Choroid plexus epithelial cell (primary cell): ENCODE measurements at regions not wholly inside any gene's neighbourhood (a gene's known extent, or its start where the extent isn't known, plus 50 kb on each side); places are given as distances from the start of the nearest gene placed in this dataset.

Experiments
- DNase-seq: peaks from one replicate; pipeline ENCODE4 v3.0.0-alpha.2; 2010; ENCODE audit warnings: low read depth
- H3K4me3 ChIP-seq: 2 replicates; pipeline ENCODE4 v1.5.1; 2011; ENCODE audit warnings: low read depth, mild to moderate bottlenecking, control low read depth, low read length, moderate library complexity
- TF ChIP-seq, protein P1 (sequence below): conservative IDR thresholded peaks from 2 replicates; pipeline ENCODE4 v1.5.1; 2011; ENCODE audit warnings: low read depth, mild to moderate bottlenecking, control low read depth, inconsistent platforms, low read length, moderate library complexity

- DNase-seq, result no peak
- TF ChIP-seq, protein P1, sequence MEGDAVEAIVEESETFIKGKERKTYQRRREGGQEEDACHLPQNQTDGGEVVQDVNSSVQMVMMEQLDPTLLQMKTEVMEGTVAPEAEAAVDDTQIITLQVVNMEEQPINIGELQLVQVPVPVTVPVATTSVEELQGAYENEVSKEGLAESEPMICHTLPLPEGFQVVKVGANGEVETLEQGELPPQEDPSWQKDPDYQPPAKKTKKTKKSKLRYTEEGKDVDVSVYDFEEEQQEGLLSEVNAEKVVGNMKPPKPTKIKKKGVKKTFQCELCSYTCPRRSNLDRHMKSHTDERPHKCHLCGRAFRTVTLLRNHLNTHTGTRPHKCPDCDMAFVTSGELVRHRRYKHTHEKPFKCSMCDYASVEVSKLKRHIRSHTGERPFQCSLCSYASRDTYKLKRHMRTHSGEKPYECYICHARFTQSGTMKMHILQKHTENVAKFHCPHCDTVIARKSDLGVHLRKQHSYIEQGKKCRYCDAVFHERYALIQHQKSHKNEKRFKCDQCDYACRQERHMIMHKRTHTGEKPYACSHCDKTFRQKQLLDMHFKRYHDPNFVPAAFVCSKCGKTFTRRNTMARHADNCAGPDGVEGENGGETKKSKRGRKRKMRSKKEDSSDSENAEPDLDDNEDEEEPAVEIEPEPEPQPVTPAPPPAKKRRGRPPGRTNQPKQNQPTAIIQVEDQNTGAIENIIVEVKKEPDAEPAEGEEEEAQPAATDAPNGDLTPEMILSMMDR, result no peak
- no peak overlapping the region for H3K4me3 ChIP-seq
Measured at GRCh38 chr9:126085170-126085569, 241.5 kb upstream of the MVB12B start.

DNA sequence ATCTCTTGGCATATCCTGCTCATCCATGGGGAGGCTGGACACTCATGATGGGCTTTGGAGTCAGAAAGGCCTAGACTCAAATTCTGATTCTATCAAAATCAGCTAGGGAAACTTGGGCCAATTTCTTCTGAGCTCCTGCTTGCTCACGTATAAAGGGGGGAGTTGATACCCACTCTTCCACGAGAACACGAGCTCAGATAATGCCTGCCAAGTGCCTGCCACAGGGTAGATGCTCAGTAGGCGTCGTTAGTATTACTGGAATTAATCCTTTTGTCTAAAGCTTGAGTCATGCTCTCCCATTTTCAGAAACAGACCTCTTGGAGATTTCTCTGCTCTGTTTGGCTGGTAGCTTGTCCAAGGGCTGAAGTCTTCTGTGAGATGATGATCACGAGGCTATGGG, 238.3 kb upstream of the MVB12B start:
- no peak for DNase-seq
- no peak overlapping the region for H3K4me3 ChIP-seq
- TF ChIP-seq, protein P1, result no peak

DNA sequence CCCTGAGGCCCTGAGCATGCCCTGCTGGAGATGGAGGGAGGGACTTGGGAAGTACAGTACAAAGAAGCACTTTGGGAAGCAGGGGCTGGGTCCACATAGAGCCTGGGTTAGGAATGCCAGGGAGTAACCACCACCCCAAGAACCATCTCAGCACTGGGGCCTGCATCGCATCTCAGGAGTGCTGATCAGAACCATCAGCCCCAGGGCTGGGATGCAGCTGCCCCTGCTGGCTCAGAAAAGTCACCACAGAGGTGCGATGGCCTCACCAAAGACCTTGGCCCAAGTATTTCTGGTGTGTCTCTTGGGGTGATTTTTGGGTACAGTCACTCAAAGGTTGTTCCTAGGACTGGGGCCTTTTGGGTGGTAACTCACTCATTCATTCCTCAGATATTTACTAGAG, 236.8 kb upstream of the MVB12B start:
- TF ChIP-seq, protein P1, result peak; percentile 24
- no peak for DNase-seq
- no peak overlapping the region for H3K4me3 ChIP-seq

DNA sequence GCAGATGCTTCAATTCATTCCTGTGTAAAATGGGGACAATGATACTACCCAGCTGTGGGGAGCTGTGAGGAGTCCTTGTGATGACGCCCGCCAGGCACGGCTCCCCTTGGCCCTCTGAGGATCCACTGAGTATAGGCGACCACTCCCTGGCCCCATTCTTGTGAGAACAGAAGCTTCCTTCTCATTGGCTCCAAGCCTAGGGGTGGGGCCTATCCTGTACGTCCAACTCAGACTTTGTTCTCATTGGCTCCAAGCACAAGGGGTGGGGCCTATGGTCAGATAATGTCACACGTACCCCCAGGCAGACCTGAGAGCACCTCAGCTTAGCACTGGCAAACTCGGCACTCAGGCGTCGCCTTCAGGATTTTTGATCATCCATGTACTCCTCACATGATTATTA, 232.9 kb upstream of the MVB12B start:
- DNase-seq, result no peak
- H3K4me3 ChIP-seq, result no peak overlapping the region
- TF ChIP-seq, protein P1, result no peak

- no peak for DNase-seq
- TF ChIP-seq, protein P1, result no peak
Measured at GRCh38 chr9:126095546-126096190, 231.0 kb upstream of the MVB12B start.

DNA sequence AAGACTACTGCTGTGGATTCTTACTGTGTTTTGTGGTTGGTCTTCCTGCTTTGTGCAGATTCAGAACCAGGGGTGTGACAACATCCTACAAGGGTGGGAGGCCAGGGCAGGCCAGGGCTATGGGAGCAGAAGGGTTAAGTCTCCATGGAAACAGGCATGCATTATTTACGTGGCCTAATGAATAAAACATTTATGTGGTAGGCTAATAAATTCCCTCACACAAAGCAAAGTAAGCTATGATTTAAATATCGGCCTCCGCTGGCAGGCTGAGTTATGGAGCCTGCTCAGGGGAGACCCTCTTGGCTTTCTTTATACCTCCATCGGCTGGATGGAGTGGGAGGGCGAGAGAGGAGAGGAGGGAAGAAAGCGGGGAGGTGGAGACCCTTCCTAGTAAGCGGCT, 230.3 kb upstream of the MVB12B start:
- no peak for DNase-seq
- H3K4me3 ChIP-seq, result no peak overlapping the region
- TF ChIP-seq, protein P1, result no peak

More at GRCh38 chr9:126095546-126096190, 231.0 kb upstream of the MVB12B start:
- H3K4me3 ChIP-seq, result no peak overlapping the region

- no peak for DNase-seq
- H3K4me3 ChIP-seq, result no peak overlapping the region
- TF ChIP-seq, protein P1, result no peak
Measured at GRCh38 chr9:126097679-126098078, 228.9 kb upstream of the MVB12B start.
